HG03139 (cell line): ENCODE measurements at regions not wholly inside any gene's neighbourhood (a gene's known extent, or its start where the extent isn't known, plus 50 kb on each side); places are given as distances from the start of the nearest gene placed in this dataset.

Experiments used
- ATAC-seq: cut with Tn5 transposase; IDR thresholded peaks from one replicate; pipeline ENCODE4 v1.9.1; 2021; ENCODE audit not compliant: unreplicated experiment

DNA sequence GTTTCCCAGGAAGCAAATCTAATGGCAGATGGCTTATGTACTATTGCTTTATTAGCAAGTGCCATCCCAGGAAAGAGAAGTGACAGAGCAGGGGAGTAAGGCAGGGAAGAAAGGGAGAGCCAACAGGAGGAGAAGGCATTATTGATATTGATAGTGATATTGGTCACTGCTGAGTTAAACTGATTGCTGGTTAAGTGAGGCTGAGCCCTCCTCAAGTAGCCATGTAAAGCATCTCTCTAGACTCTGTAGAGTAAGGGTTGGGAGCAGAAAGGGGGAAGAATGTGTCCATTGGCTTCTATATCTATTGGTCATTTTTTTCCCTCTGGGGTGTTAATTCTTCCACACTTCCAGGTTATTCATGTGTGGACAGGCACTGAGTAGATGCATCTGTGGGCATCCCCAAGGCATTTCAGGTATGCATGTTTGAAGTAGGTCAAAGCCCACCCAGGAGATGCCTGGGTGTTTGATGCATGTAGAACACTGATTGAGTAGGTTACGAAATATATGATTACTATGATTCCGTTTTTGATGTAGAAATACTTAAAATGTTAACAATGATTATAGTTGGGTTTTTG is 290.5 kb upstream of the DPYD start:
- no peak for ATAC-seq

DNA sequence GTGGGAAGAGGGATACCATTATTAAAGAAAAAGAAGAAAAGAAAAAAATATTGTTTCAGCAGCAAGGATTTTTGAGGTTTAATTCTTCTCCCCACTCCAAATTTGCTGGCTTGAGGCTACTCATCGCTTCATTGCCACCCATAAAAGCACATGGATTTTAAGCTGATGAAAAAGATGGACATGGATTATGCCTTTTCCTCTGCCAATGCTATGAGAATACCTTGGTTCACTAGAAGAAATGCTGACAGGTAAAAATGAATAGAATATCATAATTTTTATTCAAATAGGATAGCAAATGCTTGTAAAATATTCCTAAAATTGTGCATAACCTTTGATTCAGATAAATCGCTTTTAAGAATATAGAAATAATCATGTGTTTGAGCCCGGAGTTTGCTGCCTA is 289.7 kb upstream of the DPYD start:
- no peak for ATAC-seq

DNA sequence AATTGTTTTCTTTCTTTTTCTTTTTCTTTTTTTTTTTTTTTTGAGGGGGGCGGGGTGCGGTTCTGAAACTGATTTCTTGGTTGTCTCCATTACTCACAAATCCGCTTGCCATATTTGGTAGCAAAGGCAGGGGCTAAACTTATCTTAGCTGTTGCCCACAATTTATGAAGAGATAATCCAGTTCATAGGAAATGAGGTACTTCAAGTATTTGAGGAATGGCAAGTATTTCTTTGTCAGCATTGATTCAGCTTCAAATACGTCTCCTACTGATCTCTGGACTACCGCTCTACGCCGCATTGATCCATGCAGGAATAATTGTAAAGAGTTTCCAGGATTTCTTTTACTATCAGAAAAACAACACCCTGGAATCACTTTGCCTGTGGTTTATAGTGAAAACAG is 289.2 kb upstream of the DPYD start:
- no peak for ATAC-seq

DNA sequence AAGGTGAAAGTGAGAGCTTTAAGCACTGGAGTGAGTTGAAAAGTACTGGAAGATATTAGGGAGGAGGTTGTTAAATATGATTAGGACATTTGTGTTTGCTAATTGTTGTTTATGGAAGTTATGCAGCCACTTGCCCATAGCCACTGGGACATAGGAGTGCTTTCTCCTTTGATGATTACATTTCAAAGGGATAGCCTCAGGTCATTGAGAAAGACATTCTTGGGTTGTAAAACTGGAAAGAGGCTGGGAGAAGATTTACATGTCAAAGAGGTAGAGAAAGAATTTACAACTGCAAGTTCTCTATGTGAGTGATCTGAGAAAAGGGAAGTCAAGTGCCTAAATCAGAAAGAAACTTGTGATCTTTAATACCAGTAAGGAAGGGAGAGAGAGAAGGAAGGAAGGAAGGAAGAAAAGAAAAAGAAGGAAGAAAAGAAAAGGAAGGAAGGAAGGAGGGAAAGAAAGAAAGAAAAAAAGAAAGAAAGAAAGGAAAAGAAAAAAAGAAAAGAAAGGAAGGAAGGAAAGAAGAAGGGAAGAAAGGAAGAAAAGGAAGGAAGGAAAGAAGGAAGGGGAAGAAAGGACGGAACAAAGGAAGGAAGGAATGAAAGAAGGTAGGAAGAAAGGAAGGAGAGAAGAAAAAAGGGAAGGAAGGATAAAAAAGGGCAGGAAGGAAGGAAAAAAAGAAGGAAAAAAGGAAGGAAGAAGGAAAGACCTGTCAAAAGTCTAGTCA is 284.6 kb upstream of the DPYD start:
- ATAC-seq, result no peak

DNA sequence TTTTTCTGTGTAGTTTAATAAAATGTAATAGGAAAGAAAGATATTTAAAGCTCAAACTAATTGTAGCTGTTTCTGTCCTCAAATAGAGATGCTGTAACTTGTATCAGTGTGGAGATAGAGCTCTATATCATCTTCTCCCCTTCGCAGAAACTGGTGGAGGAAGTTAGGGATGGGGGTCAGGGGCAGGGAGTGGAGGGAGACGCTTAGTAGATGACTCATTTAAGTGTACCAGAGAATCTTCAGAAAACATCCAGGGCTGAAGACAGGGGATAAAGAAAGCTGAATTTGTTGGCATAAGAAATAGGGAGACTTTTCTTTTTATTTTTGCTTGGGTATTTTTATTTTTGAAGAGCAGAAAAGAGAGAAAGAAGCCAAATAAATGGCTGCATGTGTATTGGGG is 282.6 kb upstream of the DPYD start:
- ATAC-seq, result no peak

DNA sequence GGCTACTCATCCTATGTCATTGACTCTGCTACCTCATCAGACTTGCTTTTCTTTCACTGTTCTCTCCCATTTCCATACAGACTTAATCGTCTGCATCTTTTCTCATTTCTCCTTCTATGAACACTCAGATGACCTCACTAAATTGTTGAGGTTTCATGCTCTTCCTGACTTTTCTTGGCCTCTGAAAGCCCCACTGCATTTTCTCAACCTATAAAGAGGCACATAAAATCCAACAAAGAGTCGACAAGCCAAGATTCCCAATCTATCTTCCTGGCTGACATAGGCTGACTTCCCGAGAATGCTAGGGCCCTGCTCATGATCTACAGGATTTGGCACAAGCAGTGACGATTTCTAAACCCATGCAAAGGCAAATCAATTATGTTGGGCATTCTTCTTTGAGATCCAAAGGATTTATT is 280.8 kb upstream of the DPYD start:
- ATAC-seq, result no peak

DNA sequence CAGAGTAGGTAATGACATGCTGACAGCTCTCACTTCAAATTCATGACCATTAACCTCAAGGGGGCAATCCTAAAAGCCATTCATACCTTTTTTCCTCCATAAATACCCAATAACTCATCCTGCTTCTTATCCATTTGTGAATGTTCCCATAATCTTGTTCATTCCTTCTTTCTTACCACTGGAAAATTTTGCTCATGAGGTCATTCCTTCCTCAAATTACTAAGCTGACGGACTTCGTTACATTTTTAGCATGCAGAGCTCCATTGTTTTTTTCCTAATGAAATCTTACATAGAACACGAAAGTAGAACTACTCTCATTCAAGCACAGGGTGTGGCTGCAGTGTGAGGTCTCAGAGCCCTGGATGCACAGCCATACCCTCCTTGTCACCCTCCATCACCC is 276.5 kb upstream of the DPYD start:
- ATAC-seq, result no peak

DNA sequence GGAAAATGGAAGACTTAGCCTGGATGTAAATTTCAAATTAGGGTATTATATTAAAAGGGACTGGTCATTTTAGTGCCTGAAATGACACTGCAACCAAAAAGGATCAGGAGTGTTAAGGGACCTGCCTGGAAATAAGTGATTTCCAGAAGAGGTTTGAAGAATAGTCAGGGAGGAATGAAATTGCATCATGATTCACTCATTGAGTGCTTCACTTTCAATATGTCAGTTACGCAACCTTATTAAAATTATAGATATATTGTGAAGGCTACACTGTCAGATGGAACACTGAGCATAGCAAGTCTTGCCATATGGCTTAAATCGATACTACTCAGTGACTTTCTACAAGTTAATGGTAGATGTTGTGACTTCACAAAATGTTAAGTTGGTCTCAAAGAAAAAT is 275.2 kb upstream of the DPYD start:
- ATAC-seq, result no peak

DNA sequence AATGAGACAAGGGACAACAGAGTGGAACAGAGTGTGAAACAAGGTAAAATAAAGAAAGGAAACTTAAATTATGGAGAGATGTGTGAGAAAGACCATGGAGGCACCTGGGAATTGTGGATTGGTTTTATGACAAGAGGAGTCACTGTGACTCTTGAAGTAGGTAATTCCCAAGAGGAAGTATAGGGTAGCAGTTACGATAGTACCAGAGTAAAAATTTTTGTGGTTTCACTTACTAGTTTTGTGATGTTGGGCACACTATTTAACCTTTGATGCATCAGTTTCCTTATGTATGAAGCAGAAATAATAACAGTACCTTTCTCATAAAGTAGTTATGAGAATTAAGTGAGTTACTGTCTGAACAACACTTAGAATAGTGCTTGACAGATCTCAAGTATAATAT is 267.9 kb upstream of the DPYD start:
- no peak for ATAC-seq

DNA sequence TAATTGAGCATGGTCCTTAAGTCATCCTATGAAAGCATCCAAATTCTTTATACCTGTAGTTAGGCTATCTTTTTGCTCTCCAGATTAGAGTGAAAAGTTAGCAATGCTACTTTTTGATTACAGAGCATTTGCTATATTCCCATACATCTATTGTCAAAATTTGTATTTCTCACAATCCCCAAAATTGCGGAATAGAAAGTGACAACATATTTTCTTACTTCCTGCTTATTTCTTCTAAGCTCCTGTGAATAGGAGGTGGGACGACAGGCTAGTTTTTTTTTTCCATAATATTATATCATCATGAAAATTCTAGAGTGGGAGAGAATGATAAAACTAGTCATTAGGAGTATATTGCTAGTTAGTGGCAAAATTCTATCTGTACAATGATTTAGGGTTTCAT is 264.0 kb upstream of the DPYD start:
- no peak for ATAC-seq

DNA sequence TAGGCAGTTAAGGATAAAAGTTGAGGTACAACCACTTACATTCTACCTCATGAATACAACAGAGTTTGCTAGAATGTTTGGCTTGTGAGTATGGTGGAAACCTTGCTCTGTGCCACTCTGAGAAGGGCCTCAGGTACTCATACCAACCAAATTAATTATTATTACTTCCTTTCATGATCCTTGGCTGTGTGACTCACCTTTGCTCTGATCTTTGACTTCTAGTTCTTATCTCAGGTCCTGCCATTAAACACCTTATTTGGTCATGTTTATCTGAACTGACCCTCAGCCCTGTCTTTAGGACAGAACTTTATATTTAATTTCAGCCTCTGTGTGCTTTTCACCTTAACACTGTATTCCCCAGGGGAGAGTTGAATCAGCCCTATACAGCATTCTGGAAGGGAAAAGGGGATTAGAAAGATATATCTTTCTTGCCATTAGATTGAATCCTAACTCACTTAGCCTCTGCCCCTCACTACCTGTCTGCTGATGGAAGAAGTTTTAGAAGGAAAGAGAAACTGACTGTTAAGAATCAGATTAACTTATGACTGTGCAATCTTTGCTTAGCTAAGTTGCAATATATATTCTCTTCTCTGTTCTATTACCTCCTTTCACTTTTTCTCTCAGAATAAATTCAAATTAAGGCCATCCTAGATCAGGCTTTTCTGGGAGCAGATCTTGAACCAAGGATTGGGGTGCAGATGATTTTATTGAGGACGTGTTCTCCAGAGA is 260.4 kb upstream of the DPYD start:
- no peak for ATAC-seq

DNA sequence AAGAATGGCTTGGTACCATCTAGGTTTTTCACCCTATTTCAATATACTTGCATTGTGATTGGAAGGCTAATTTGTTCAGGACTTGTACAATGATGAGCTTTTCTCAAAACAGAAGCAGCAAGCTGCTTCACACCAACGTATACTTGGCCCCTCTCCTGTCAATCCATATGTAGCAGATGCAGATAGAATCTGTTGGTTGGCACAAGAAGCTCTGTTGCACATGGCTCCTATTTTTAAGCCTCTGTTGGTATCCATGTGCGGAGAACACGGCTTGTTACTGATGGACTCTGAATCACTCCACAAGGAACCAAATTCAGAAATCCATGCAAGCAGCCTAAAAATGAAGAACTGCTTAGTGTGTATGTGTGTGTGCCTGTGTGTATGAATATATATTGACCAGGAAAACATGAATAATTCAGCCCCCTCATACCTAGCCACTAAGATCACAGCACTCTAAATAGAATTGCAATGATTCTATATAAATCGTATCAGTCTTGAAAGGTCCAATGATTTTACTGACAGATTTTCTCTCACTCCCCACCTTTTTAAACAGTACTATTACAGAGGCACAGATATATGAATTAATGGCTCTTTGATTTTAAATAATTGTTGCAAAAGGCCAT is 258.4 kb upstream of the DPYD start:
- ATAC-seq, result no peak

DNA sequence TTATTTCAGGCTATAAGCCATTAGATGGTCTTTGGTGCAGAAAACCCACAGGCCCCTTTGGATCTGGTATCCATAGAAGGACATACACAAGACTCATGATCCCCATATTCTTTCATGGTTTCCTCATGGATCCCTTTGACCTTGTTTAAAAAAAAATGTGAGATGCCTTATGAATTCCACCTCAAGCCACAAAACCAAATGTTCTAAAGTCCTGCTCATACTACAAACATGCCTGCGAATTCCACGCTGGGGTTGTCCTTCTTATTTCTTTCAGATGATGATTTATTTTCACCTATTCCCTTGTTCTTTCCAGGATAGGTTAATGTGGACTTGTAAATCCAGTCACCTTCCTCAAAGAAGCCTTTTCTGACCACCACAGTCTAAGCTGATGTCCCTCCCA is 256.9 kb upstream of the DPYD start:
- ATAC-seq, result no peak

DNA sequence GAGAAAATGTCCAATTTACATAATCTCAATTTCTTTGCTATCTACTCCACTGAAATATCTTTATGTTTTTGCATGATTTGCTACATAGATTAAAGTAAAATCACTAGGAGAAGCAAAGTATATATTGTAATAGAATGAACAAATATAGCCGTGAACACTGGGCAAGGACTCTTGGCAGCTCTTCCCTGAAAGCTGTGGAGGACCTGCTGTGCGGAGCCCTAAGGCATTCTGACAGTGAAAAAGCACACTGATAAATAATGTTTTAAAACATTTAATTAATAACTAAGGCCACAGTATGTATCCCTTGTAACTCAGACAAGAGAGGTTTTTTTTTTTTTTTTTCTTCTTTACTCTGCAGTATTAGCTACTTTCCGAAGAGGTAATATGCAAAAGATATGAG is 256.1 kb upstream of the DPYD start:
- ATAC-seq, result no peak

DNA sequence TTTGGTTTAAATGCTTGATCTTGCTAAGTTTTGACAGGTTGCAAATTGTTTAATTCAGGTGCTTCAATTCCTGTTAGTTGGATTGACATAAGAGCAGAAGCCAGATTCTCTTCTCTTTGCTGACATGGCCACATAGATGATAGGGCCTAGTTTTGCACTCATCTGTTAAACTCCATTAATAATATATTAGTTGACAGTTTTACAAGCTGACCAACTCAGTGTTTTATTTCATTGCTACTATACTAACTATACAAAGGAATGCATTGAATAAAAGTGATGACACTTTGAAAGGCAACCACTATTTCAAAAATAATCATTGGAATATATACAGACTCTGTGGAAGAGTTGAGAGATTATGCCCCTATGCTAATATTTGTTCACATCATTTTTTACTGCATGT is 255.6 kb upstream of the DPYD start:
- ATAC-seq, result no peak

DNA sequence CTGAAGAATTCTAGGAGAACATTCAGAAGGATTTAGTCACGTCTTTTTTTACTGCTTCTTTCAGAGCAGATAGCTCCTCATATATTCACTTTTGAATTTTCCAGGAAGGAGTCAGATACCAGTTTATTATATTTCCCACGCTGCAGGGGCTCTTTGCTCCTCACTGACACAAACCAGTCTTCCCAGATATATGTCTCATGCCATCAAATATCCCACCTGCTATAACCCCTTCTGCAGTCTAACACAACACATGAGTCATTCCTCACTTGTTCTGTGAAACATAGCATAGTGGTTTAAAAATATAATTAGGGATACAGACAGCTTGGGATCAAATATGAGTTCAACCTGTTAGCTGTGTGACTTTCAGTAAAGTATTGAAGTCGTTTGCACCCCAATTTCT is 251.7 kb upstream of the DPYD start:
- no peak for ATAC-seq

DNA sequence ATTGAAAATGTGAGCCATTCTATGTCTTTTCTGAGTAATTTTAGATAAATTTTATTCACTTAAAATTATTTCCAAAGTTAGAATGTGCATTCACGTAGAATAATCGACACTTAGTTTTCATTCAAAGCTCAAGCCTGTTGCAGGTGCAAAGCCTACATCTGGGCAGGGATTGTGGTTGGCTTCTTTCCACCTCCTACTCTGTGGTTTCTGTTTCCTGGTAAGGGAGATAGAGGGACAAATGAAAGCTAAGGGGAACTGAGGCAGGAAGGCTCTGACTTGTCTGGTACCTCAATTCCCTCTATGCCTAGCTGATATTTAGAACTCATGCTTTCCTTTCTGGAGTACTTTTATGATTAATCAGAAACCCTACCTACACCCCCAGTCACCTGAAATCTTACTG is 251.2 kb upstream of the DPYD start:
- no peak for ATAC-seq

DNA sequence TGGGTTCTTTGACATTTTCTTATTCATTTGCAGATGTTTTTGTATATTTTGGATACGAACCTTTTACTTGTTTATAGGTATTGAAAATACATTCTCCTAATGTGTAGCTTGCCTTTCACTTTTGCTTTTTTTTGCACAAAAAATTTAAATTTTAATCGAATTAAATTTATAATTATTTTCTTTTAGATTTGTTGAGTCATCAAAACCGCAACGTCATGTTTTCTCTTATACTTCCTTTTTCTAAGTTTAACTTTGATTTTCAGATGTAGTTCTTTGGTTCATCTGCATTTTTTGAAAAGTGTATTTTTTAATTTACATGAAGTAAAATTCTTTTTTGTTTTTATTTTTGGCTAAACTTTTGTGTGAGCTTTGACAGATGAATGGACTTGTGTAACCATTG is 243.7 kb upstream of the DPYD start:
- ATAC-seq, result no peak

DNA sequence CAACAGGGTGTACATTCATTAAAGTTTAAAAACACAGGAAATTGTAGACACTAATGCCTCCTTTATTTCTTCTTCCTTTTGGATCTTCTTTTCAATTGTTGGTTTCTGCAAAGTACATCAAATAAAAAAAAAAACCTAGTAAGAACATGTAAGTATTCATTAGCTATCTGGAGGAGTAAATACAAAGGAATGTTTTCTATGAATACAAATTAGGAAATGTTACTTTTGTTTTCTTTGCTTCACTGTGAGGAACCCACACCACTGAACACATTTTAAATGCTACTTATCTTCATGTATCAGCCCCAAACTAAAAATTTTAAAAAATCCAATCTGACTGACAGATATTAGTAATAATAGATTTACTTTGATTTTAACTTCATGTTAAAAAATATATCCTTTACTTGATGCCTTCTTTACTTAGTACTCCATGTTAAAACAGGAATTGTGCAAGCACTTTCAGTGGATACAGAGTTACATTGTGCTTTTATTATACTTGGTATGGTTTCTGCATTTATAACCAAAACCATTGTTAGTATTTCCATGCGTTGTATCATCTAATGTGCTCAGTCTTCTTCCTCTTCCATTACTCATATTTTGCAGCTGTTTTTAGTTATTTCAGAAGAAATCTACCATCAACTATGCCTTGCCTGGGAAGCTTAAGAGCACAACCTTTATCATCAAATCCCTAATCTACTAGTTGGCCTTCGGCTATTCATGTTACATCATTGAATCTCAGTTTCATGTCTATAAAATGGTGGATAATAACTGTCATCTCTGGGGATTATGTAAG is 236.9 kb upstream of the DPYD start:
- no peak for ATAC-seq

DNA sequence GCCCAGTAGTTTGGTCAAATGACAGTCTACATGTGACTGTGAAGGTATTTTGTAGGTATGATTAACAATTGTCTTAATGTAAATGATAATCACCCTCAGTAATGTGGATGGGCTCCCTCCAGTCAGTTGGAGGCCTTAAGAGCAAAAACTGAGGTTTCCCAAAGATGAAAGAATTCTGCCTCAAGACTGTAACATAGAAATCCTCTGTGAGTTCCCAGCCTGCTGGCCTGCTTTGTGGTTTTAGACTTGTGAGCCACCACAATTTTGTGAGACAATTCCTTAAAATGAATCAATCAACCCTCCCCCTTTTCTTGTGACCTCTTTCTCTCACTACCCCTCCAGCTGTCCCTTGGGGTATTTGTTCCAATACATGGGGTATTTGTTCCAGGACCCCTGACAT is 226.4 kb upstream of the DPYD start:
- ATAC-seq, result no peak

DNA sequence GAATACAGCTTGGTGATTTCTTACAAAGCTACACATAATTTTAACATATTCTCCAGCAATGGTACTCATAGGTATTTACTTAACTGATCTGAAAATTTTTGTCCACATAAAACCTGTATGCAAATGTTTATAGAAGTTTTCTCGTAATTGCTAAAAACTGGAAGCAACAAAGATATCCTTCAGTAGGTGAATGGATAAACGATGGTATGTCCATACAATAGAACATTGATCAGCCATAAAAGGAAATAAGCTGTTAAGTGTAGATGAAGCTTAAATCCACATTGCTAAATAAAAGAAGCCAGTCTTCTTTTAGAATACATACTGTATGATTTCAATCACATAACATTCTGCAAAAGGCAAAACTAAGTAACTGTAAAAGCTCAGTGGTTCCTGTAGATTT is 224.8 kb upstream of the DPYD start:
- no peak for ATAC-seq
